GM18502 (cell line): ENCODE measurements at regions not wholly inside any gene's neighbourhood (a gene's known extent, or its start where the extent isn't known, plus 50 kb on each side); places are given as distances from the start of the nearest gene placed in this dataset.
"Not testable (repeated sequence)": the region's sequence is repeated elsewhere in the genome, so short reads cannot be mapped to it uniquely, and the experiment has no call there.

ENCODE experiments used
- ATAC-seq: cut with Tn5 transposase; IDR thresholded peaks from one replicate; pipeline ENCODE4 v1.9.1; 2021; ENCODE audit warnings: mild to moderate bottlenecking; ENCODE audit not compliant: unreplicated experiment, poor library complexity

DNA sequence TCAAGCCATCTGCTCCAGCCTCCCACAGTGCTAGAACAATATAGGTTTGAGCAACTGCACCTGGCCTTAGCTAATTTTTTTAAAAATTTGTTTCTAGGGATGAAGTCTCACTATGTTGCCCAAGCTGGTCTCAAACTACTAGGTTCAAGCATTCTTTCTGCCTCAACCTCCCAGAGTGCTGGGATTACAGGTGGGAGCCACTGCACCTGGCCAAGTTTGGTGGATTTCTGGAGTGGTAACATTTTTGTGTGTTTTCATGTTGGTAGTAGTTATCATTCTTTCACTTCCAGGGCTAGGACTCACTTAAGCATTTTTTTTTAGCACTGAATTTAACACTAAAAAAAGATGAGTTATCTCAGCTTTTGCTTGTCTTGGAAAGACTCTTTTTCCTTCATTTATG is 328.0 kb upstream of the RGS6 start:
- no peak for ATAC-seq

DNA sequence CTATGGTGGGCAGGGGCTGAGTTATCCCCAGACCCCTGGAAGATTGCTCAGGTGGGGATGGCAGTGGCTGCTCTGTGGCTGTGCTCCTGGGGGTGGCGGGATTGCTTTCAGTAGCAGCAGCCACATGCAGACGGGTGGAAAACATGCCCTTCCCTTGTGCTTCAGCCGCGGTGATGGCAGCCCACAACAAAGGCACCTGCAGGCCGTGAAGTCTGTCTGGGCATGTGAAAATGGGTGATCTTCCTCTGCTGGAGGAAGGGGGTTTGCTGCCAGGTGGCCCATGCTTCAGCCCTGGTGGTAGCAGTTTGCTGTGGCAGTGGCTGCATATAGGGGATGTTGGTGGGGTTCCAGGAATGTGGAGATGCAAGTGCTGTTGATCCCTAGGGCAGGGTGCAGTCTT is 326.2 kb upstream of the RGS6 start:
- no peak for ATAC-seq

DNA sequence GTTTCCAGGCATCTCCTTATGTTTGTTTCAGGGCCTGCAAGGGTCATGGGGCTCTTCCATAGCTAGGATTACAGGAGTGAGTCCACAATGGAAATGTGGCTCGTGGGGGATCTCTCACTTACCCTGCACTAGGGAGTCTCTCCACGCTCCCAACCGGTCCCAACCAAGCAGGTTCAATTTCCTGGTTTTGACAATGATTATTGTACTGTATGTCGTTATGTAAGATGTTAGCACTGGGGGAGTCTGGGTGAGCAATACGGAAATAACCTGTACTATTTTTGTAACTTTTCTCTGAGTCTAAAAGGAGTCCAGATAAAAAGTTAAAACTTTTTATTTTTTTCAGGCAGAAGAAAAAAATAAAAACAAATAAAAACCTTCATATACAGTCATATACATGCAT is 325.7 kb upstream of the RGS6 start:
- no peak for ATAC-seq

DNA sequence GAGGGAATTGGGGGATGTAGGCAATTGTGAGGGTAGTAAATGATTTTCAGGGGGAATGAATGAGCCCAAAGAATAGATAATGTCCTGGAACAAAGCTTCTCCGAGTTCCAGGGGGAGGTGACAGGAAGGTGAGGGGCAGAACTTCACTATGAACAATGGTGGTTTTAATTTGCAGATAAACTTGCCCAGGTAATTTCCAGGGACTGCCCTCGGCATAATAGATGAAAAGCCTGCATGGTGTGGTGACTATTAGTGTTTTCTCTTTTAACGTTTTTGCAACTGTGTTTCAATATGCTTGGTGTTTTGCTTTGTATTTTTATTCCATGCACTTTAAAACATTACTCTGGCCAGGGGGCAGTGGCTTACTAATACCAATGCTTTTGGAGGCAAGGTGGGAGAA is 325.2 kb upstream of the RGS6 start:
- no peak for ATAC-seq

DNA sequence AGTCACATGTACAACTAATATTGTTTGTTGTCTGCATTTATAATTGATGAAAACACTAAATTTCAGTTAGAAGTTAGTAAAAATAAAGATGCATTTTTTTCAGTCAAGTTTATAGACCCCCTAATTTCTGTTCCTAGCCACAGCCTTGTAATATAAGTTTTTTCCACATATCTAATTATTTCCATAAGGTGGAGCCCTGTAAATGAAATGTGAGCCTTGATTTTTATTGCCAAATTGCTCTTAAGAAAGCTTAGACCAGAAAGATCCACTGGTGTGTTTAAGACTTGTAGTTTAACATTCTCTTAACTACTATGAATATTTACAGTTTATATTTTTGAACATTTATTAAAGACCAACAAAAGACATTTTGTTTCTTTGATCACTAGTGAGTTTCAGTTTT is 322.1 kb upstream of the RGS6 start:
- ATAC-seq: no peak

DNA sequence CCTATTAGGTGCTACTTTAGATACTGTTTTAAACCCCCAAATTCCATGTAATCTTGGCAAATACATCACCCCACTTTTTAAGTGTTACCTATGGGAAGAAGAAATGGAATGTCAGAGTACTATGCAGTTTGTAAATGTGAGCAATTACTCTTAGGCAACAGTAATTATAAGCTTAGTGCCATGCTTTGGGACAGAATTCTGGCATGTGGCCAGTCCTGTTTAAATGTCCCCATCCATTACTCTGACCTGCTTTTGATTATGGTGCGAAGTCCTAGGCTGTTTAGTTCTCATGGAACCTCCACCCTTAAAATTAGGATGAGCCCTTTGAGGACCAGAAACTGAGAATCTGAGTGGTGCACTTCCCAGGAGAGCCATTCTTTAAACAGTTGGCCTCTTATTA is 321.4 kb upstream of the RGS6 start:
- ATAC-seq: no peak

DNA sequence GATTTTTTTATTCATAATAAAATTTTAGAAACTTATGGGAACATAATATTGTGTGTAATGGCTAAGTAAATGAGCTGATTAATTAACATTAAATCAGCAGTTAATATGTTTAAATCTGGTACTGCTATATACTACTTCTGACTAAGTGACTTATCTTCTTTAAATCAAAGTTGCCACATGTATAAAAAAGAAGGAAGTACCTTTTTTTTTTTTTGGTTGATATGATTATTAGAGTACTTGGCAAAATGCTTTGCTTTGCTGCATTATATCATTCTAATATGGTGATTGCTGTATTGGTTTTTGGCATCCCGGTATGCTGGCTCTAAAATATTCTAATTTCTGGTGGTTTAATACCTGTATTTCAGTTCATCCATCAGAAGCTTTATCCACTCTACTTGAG is 319.1 kb upstream of the RGS6 start:
- no peak for ATAC-seq

DNA sequence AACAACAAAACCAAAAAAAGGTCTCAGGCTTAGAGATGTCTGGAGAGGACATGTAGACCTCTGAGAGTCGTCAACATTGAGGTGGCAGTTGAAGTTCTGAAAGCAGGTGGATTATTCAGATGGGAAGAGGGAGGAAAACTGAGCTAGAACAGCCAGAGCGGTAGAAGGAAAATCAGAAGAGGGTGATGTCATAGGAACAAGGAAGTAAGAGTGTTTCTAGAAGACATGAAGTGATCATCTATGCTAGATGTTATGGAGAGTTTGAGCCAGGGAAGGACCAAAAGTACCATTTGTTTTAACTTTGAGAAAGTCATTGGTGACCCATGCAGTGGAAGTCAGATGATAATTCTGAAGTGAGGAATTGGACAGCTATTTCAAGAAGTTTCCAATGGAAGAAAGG is 316.2 kb upstream of the RGS6 start:
- ATAC-seq: no peak

DNA sequence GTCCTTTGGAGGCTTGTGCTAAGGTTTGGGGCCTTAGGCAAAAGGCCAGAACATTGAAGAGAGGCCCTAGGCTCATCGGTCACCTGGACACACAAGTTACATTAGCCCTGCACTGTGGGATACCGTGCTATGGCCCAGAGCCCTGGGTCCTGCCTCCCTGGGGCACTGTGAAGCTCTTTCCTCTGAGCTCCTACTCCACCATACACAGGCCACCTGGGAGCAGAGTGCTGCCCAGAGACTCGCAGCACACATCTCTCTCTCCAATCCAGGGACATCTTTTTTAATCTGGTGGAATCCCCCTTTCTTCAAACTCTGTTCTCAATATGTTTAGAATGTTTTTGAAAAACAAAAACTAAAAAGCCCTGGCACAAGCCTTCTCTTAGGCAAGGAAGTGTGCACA is 314.2 kb upstream of the RGS6 start:
- no peak for ATAC-seq

DNA sequence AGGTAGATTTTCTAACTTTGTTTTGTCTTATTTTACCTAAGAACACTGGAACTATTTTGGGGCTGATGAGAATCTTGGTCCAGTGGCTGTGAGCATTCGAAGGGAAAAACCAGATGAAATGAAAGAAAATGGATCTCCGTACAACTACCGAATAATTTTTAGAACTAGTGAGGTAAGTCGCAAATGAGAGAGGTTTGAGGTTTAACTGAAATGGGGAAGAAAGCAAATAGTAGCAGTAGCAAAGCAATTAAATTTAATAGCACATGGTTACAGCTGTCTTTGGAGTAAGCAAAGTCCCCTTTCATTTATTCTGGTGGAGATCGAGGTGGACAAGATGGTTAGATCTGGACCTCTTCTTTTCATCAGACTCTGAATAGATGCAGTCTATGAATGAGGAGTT is 313.5 kb upstream of the RGS6 start:
- no peak for ATAC-seq

DNA sequence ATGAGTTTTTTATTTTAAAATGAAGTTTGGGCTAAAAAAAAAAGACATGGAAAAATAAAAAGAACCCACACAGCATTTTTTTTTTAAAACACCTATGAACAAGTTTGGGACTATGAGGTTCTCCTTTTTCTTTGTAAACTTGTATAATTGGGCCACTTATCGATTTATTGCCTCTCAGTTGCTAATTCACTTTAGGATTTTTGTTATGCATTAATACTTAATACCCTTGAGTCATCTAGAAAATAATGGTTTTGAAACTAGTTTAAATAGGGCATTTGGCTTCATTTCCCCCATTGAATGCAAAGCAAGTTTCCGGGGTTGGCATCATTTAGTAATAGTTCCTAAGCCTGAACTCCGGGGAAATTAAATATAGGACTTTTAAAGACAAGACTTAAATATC is 312.8 kb upstream of the RGS6 start:
- ATAC-seq: no peak

DNA sequence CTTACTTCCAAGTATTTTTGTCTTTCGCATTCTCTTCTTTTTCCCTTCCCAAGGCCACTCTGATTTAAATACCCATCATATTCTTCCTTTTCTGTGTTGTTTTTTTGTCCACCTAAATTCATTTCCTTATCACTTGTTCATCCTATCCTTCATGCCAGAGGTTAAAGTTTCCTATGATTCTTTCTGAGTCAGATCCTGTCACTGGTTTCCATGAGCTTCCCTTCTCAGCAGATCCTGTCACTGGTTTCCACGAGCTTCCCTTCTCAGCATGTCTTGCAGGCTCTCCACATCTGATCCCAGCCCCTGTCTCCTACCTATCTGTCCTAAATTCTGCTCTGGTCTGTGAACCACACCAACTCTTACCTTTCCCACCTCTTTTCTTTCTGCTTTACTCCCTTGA is 311.8 kb upstream of the RGS6 start:
- no peak for ATAC-seq

DNA sequence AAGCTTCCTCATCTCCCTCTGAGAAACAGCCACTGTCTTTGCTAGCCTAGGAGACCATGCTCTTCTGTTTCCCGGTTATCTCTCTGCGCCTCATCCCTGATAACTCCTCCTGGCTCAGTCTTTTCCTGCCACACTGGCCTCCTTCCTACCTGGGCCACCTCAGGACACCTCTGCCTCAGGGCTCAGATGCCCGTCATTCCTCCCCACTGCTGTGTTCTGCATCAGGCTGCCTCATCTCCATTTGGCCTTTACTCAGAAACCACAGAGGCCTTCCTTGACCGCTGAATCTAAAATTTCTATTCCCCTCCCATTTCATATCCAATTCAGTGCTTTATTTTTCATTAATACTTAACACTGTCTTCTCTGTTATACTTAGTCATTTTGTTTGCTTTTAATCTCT is 311.0 kb upstream of the RGS6 start:
- no peak for ATAC-seq

DNA sequence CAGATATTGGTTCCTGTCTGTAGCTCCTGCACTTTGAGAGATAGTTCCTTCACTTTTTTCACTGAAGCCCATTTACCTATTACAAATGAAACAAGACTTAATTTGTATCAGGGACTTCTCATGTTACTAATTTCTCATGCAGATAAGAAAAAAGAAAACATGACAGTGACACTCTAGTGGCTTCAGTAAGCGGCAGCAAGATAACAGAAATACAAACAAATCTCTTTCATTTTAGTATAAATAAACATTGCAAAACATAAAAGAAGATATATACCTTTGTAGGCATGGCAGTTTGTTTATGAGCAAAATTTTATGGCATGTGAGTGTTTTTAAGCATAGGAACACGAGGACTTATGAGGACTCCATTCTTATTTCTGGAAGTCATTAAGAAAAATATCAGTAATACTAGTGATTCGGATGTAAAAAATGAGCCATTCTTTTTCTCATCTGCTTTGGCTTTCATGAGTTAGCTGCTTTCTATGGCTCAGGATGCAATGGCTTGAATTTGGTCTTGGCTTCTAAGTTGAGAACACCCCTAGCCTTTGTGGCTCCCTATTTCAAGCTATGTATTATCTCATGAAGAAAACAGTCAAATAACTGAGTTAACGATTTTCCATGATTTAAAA is 310.1 kb upstream of the RGS6 start:
- ATAC-seq: no peak

DNA sequence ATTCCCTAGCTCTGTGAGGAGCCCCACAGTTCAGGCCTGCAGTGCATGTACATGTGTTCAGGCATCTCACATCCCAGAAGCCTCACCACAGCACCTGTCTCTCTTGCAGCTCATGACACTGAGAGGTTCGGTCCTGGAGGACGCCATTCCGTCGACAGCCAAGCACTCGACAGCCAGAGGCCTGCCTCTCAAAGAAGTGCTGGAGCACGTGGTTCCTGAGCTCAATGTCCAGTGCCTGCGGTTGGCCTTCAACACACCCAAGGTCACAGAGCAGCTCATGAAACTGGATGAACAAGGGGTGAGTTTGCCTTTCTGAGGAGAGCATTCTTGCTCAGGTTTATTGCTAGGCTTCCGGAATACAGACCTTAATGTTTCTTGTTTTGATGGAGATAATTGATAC is 308.3 kb upstream of the RGS6 start:
- no peak for ATAC-seq

DNA sequence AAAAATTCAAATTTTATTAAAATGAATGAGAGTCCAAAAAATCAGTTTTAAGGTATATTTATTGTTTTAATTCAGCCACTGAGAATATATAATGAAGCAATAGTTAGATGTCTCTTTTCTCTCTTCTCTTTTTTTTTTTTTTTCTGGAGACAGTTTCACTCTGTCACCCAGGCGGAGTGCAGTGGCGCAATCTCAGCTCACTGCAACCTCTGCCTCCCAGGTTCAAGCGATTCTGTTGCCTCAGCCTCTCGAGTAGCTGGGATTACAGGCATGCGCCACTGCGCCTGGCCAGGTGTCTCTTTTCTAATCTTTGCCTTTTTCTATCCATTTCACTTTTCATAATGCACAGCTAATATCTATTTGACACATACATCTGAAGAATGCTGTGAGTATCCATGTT is 307.1 kb upstream of the RGS6 start:
- ATAC-seq: no peak

DNA sequence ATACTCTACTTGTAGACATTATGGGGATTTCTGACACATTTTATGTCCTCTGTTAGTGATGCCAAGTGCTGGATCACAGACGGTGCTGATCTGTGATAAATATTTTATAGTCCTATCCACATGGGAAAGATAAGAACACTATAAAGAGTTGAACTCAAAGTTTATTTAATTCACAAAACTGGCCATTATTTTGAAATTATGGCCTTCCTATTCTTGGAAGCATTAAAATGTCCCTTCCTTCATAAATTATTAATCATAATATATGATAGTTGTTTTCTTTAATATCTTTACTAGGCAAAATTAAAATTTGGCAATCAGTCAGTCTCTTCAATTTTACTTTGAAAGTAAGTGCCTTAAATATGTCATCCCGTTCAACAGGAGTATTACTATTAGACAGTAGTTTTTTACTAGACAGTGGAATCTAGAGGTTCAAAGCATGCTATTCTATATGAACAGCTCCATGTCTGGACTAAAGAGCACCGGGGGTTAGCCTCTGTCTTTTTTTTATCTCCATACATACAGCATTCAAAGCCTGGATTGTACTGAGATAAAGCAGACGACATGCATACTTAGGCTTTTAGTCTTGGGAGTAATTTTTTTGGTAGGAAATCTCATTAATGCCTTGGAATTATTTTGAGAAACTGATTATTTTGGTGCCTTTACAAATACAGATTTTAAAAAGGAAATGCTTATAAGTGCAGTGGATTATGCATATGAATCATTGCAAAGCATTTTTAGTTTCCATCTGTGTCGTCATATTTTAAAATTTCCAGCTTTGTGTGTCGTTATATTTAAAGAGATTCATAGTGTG is 306.1 kb upstream of the RGS6 start:
- no peak for ATAC-seq

DNA sequence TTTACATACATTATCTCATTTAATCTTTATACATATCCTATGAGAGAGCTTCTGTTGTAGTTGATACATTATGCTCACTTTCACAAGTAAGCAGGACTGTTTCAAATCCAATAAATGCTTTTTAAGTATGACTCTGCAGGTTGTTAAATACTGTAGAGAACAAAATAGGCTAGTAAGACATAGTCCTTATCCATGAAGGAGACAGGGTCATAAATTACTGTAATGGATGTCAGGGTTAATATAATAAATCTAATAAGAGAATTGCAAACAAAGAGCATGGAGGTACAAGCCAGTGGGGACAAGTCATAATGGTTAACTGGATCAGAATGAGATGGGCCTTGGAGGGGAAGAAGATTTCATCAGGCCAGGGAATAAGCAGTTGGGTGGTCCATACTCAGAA is 303.8 kb upstream of the RGS6 start:
- ATAC-seq: no peak

DNA sequence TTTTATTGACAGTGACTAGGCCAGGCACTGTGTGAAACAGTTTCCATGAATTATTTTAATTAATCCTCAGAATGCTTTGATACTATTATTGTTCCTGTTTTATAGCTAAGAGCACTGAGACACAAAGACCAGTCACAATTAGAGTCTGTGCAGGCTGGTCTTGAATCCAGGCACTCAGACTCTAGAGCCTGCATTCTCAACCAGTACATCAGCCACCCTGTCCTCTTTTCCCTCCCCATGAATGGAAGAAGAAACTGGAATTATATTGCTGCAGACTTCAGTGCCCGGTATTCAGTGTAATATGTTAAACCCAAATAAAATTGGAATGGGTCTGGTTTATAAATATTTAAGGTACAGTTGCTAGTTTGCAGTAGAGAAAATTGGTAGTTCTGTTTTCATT is 303.0 kb upstream of the RGS6 start:
- ATAC-seq: no peak

DNA sequence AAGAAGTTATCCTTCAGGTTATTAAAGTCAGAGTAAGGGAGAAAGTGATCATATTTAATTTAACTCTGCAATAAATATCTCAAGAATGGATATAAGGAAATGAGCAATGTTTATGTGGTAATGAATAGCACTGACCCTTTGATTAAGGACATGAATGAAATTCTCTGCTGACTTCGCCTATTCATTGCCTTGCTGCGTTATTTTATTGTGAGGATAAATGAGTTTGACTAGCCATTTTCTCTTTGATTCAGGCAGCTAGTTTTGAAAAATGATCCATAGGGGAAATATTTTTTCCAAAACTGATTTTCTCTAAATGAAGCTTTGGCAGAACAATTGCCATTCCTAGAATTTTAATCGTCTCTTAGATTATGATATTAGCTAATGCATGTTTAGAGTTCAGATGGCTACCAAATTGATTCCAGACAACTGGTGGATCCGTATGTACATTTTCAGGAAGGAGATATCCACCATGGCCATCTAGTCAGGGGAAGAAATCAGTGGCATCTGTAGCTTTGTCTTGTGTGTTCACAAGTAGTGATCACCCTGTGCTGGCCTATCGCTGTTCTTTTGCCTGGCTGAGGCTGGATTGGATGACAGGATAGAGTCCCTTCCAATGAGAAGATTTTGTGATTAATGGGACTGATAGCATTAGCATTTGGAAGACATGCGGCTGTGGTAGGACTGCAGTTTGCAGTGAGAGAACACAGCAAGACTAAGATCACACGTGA is 302.3 kb upstream of the RGS6 start:
- no peak for ATAC-seq

DNA sequence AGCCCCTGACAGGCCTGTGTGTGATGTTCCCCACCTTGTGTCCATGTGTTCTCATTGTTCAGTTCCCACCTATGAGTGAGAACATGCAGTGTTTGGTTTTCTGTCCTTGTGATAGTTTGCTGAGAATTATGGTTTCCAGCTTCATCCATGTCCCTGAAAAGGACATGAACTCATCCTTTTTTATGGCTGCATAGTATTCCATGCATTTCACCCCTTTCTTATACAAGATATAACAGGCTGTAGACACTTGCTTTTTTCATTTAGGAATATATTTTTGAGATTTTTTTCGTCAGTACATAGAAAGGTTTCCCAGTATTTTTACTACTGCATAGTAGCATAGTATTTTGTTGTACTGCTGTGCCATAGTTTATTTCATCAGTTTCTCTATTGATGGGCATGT is 301.2 kb upstream of the RGS6 start:
- ATAC-seq: not testable (repeated sequence)
